HAP-1 (cell line): ENCODE measurements at regions not wholly inside any gene's neighbourhood (a gene's known extent, or its start where the extent isn't known, plus 50 kb on each side); places are given as distances from the start of the nearest gene placed in this dataset.

Source experiments
- DNase-seq, 2 experiments: peaks; one replicate each; pipeline ENCODE4 v3.0.0-alpha.2; 2016 to 2020; ENCODE audit warnings: low spot score in 2 of 2
- H3K27me3 ChIP-seq: fragments of 250-450 bp; sonication (Bioruptor Pico); 2 replicates; pipeline ENCODE4 v1.5.1; 2020; ENCODE audit warnings: low read depth, mild to moderate bottlenecking, moderate library complexity
- H3K36me3 ChIP-seq: fragments of 250-450 bp; sonication (Bioruptor Pico); replicated peaks from 2 replicates; pipeline ENCODE4 v1.5.1; 2020; ENCODE audit warnings: mild to moderate bottlenecking
- H3K4me1 ChIP-seq: fragments of 250-450 bp; sonication (Bioruptor Pico); 2 replicates; pipeline ENCODE4 v1.5.1; 2020; ENCODE audit warnings: mild to moderate bottlenecking
- H3K4me3 ChIP-seq: fragments of 250-450 bp; sonication (Bioruptor Pico); 2 replicates; pipeline ENCODE4 v1.5.1; 2020; ENCODE audit warnings: mild to moderate bottlenecking, moderate library complexity
- H3K9me3 ChIP-seq: fragments of 250-450 bp; sonication (Bioruptor Pico); 2 replicates; pipeline ENCODE4 v1.5.1; 2020; ENCODE audit warnings: mild to moderate bottlenecking, moderate library complexity
- in situ Hi-C: fragments of 300-500 bp; cut with MboI; formaldehyde crosslinking; loops from 3 replicates; pipeline ENCODE4 v1.14.3; 2020; ENCODE audit warnings: low sequenced_read_pairs, inconsistent platforms, mixed read lengths

DNA sequence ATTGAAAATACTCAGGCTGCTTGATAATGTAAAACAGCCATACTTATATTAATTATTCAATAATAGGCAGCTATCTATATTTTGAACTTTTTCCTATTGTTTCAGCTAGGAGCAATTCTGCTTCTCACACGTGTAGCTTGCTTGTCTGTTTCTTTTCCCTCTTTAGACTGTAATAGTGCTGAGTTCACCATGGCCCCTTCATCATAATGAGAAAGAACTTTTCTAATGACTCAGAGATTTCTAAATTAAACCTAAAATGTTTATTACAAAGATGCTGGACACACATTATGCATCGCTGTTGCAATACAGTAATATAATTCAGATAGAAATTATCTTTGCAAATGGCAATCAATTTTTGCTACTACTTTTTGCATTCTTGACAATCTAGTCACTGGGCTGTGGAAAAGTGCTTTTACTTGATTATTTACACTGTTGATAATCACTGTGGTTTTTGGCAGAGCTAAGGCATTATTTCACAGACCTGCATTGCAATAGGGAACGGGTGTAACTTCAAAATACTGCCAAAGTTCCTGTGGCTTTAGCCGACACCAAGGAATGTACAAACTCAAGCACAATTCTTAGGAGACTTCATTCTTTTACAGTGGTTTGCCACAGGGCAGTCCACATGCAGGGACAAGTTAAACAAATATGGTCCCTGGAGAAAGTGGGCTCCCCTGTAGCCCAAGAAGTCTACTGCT, 281.0 kb upstream of the TBL1XR1 start:
- H3K4me3 ChIP-seq, result no peak overlapping the region
- H3K36me3 ChIP-seq, result no peaks in the 10 kb centered on the region
- H3K9me3 ChIP-seq, result no peaks in the 10 kb centered on the region
- DNase-seq, result no peak
- in situ Hi-C loops, result no loop called here
- H3K4me1 ChIP-seq, result no peaks in the 10 kb centered on the region
- no peaks in the 10 kb centered on the region for H3K27me3 ChIP-seq

DNA sequence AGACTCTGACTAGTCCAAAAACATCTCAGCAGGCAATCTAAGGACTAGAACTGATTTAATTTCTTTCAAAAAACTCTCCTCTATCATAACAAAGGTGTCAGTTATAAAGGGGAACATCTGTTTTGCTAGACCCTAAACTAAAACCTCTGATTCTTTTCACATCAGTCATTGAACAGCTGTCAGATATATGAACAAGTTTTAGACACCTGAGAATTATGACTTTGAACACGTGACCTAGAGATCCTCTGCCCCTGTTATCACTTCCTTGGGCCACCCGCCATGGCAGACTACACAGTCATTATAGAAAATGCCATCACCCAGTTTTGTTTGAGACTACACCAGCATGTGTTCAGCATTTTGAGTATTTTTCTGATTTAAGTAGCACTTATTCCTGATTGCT, 282.3 kb upstream of the TBL1XR1 start:
- H3K4me3 ChIP-seq, result no peak overlapping the region
- no peaks in the 10 kb centered on the region for H3K4me1 ChIP-seq
- H3K27me3 ChIP-seq, result no peaks in the 10 kb centered on the region
- no peaks in the 10 kb centered on the region for H3K36me3 ChIP-seq
- DNase-seq, result no peak
- H3K9me3 ChIP-seq, result no peaks in the 10 kb centered on the region
- in situ Hi-C loops, result no loop called here

DNA sequence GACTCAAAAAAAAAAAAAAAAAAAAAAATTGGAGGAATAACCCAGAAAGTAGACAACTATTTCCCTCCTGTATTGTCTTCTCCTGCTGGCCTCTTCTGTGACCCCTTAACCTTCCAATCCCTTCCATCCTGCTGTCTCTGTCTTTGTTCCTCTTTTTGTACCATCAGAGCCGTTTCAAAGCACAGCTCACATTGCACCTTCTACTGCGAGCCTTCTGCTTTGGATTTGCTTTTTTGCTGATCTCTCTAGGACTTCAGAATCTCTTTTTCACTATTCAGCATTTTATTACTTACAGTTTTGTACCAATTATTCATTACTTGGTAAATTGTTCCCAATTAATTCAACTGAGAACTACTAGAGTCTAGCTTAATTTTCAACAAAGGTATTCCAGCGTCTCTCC, 284.0 kb upstream of the TBL1XR1 start:
- DNase-seq, result no peak
- Histone ChIP-seq H3K4me1 (no peaks in the 10 kb centered on the region), H3K9me3 (no peaks in the 10 kb centered on the region), H3K27me3 (no peaks in the 10 kb centered on the region), H3K36me3 (no peaks in the 10 kb centered on the region), H3K4me3 (no peak overlapping the region)
- in situ Hi-C loops, result no loop called here

DNA sequence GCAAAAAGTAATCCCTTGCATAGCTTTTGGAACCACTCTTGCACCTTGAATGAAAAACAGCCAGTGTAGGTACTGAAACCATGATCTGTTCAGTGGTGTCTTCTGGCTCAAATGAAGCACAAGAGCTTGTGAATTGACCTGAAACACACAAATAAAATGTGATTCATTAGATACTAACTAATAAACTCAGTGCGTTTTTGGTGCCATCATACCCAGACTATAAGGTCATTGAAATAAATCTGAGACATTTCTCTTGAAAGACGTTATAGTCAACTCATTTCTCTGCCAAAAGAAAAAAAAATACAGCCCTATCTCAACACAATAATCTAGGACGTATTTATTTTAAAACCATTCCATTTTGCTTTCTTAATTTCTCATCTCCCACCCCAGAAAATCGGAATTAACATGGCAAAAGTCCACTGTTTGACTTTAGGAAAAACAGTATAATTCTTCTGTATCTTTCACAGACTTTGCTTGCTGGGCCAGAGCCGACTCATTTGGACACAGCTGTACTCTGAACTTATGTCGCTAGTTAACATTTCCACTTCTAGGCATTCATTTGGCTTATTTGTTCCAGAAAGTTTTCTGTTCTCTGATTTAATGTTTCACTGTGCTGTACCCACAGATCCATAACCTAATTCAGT, 284.9 kb upstream of the TBL1XR1 start:
- H3K4me3 ChIP-seq, result no peak overlapping the region
- H3K9me3 ChIP-seq, result no peaks in the 10 kb centered on the region
- no peaks in the 10 kb centered on the region for H3K36me3 ChIP-seq
- no peak for DNase-seq
- in situ Hi-C loops, result no loop called here
- no peaks in the 10 kb centered on the region for H3K27me3 ChIP-seq
- H3K4me1 ChIP-seq, result no peaks in the 10 kb centered on the region

DNA sequence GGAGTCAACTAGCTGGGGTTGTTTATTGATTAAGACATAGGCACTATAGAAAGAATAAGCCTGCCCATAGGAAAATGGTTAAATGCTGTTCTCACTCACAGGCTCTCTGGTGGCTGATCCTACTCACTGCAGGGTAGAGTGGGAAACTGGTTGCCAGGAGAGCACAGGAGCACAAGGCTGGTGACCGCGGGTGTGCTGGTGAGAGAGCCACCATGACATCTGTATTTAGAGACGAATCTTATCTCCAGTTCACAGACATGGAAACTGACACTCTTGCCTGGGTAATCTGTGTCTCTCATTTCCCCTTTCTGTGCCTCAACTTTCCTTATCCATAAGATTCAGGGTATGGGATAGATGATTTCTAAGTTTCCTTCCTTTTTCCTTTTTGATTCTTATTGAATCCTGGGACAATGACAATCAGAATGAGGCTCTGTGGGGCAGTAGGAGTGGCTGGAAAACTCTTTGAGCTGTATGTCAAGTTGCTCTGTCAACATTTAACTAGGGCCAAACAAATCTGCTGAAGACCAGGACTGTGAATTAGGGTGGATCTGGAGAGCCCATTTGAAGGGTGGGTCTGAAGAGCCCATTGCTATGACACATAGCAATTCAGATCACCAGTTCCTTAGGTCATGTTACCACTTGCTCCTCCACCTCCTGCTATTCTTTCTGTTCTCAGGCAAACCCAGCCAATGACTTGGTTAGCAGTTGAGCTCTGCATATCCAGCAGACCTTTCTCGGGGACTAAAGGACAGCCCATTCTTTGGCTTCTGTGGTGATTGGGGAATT, 286.1 kb upstream of the TBL1XR1 start:
- DNase-seq, result peak in 1 of 2 experiments; percentile 23
- H3K4me1 ChIP-seq, result no peaks in the 10 kb centered on the region
- H3K27me3 ChIP-seq, result no peaks in the 10 kb centered on the region
- no peaks in the 10 kb centered on the region for H3K9me3 ChIP-seq
- H3K36me3 ChIP-seq, result no peaks in the 10 kb centered on the region
- in situ Hi-C loops, result no loop called here
- no peak overlapping the region for H3K4me3 ChIP-seq

DNA sequence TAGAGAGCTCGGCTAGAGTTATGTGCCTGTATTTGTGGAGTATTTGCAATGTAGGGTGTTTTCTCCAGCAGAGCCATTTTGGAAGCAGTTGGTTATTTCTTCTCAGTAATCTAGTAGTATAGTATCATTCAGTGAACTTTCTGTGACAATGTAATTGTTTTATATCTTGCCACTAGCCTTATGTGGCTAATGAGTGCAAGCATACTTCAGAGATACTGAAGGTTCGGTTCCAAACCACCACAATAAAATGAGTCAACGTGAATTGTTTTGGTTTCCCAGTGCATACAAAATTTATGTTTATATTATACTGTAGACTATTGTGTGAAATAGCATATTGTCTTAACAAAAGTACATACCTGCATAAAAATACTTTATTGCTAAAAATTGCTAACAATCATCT, 286.9 kb upstream of the TBL1XR1 start:
- H3K4me3 ChIP-seq, result no peak overlapping the region
- in situ Hi-C loops, result no loop called here
- DNase-seq, result no peak
- H3K36me3 ChIP-seq, result no peaks in the 10 kb centered on the region
- no peaks in the 10 kb centered on the region for H3K4me1 ChIP-seq
- no peaks in the 10 kb centered on the region for H3K27me3 ChIP-seq
- no peaks in the 10 kb centered on the region for H3K9me3 ChIP-seq

DNA sequence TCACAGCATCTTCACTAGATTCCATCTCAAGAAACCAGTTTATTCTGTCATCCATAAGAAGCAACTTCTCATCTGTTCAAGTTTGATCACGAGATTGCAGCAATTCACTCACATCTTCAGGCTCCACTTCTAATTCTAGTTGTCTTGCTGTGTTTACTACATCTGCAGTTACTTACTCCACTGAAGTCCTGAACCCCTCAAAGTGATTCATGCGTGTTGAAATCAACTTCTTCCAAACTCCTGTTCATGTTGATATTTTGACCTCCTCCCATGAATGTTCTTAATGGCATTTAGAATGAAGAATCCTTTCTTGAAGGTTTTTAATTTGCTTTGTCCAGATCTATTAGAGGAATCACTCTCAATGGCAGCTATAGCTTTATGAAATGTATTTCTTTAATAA, 287.6 kb upstream of the TBL1XR1 start:
- H3K27me3 ChIP-seq, result no peaks in the 10 kb centered on the region
- in situ Hi-C loops, result no loop called here

DNA sequence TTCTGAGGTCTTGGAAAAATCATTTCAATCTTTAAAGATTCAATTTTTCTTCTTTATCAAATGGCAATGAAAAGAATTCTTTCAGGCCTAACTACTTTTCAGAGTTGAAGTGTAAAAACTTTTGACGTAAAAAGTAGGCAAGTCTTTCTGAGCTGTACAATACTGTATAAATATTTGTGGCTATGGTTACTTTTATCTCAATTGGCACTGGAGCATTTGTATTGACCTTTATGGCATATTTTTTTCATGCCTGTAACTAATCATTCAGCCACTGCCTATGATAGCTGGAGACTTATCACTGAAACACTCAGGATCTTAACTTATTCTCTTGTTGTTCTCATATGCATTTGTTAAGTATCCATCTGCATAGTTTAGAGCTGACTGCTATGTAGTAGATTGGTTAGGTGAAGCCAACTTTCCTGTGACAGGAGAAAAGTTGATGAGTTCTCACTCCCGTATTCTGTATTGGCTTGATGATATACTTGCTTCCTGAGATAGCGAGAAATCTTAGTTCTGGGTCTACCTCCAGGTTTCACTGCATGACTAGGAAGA, 290.4 kb upstream of the TBL1XR1 start:
- no peaks in the 10 kb centered on the region for H3K4me1 ChIP-seq
- DNase-seq, result no peak
- H3K9me3 ChIP-seq, result no peaks in the 10 kb centered on the region
- no peaks in the 10 kb centered on the region for H3K36me3 ChIP-seq
- no peaks in the 10 kb centered on the region for H3K27me3 ChIP-seq
- H3K4me3 ChIP-seq, result no peak overlapping the region
- in situ Hi-C loops, result no loop called here

More for the DNA sequence above, 287.6 kb upstream of the TBL1XR1 start:
- Histone ChIP-seq H3K4me3 (no peak overlapping the region), H3K36me3 (no peaks in the 10 kb centered on the region), H3K9me3 (no peaks in the 10 kb centered on the region), H3K4me1 (no peaks in the 10 kb centered on the region)
- no peak for DNase-seq

DNA sequence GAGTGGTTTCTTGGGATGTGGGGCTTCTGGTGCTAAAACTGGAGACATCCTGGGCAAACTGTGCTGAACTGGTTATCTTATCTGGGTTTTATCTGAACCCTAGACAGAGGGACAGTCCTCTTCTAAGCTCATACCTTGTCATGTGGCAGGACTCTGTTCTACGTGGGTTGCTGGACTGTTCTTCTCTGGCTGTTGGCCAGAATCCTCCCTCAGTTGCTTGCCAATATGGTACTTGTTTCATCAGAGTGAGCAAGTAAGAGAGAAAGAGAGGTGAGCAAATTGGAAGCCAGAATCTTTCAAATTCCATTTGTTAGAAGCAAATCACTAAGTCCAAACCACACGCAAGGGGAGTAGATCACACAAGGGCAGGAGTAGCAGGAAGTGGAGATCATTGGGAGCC, 291.5 kb upstream of the TBL1XR1 start:
- DNase-seq, result no peak
- Histone ChIP-seq H3K4me3 (no peak overlapping the region), H3K36me3 (no peaks in the 10 kb centered on the region), H3K4me1 (no peaks in the 10 kb centered on the region), H3K9me3 (no peaks in the 10 kb centered on the region), H3K27me3 (no peaks in the 10 kb centered on the region)
- in situ Hi-C loops, result no loop called here

DNA sequence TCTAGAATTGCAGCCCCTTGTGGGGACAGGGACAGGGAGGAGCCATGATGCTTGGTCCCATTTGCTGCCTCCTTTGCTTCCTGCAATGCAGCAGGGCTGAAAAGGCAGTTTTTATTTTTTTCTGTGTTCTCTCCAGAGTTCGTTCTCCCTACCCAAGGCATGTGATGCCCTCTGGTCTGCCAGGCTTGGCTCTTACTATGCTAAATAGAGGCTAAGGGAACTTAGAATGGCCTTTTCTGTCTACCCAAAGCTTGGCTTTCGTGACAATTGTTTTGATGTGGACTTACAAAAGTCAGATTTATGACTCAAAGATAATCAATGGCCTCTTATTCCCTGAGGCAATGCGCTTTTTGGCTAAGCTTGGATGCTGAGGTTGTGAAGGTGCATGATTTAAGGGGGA, 293.3 kb upstream of the TBL1XR1 start:
- no peaks in the 10 kb centered on the region for H3K36me3 ChIP-seq
- in situ Hi-C loops, result no loop called here
- no peaks in the 10 kb centered on the region for H3K9me3 ChIP-seq
- no peak overlapping the region for H3K4me3 ChIP-seq
- DNase-seq, result no peak
- H3K4me1 ChIP-seq, result no peaks in the 10 kb centered on the region
- no peaks in the 10 kb centered on the region for H3K27me3 ChIP-seq

DNA sequence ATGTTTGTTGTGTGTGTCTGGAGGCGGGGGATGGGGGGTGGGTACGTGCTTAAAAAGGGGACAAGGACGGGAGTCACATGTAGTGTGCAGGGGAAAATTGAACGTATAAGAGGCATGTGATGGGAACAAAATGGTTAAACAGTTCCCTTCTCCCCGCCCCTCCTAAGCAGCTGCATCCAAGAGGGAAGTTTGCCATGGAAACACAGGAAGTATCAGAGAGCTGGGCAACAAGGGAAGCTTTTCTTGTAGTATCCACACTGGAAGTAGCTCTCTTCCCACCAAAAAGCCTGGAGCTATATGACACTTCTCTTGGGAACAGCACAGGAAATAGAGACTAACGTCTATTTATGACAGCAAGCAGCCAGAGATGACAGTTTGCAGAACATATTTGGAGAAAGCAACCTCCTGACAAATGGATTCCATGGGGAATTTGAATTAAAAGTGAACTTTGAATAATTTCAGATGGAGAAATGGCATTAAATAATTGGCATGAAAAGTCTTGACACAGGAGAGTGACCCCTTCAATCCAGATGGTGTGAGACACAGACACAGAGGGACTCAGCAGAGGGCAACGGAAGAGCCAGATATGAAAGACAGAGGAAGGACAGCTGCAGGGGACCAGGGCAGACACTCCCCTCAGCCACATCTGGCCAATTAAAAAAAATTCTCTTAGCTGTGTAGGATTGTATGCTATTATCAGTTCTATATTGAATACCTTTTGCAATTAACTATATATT, 294.2 kb upstream of the TBL1XR1 start:
- in situ Hi-C loops, result no loop called here

DNA sequence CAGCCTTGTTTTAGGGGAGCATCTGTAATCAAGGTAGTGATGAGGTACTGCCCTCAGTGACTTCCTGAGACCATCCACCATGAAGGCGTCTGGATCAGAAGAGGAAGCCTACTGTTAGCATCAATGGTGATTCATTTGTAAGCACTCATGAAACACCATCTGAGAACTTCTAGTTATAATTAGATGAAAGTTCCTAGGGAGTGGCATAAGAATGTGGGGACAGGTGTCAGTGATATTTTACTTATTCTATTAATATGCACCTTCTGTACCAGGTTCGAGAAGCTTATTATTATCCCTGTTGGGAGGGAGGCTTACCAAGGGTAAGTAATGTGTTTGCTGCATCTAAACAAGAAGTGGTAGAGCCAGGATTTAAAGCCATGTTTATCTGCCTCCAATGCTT, 295.8 kb upstream of the TBL1XR1 start:
- in situ Hi-C loops, result no loop called here
- H3K36me3 ChIP-seq, result no peaks in the 10 kb centered on the region
- H3K27me3 ChIP-seq, result no peaks in the 10 kb centered on the region
- H3K9me3 ChIP-seq, result no peaks in the 10 kb centered on the region
- H3K4me3 ChIP-seq, result no peak overlapping the region
- no peak for DNase-seq
- H3K4me1 ChIP-seq, result no peaks in the 10 kb centered on the region

More for the DNA sequence above, 294.2 kb upstream of the TBL1XR1 start:
- DNase-seq, result no peak
- Histone ChIP-seq H3K27me3 (no peaks in the 10 kb centered on the region), H3K36me3 (no peaks in the 10 kb centered on the region), H3K9me3 (no peaks in the 10 kb centered on the region), H3K4me1 (no peaks in the 10 kb centered on the region), H3K4me3 (no peak overlapping the region)

DNA sequence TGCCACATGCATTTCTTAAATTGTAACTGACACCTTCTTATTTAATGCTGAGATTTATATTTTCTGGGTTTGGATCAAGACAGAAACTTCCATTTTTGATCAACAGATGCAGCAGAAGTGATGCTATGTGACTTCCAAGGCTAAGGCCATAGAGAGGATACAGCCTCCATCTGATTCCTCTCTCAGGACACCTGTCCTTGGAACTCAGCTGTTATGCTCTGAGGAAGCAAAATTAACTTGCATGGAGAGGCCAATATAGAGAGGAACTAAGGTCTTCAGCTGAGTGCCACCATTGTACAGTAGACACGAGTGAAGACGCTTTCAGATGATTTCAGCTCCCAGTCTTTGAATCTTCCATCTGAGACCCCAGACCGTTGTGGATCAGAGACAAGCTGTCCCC, 296.9 kb upstream of the TBL1XR1 start:
- Histone ChIP-seq H3K4me3 (no peak overlapping the region), H3K4me1 (no peaks in the 10 kb centered on the region), H3K36me3 (no peaks in the 10 kb centered on the region), H3K9me3 (no peaks in the 10 kb centered on the region), H3K27me3 (no peaks in the 10 kb centered on the region)
- DNase-seq, result no peak
- in situ Hi-C loops, result no loop called here
